A204.1 (cell line): ENCODE measurements at regions not wholly inside any gene's neighbourhood (a gene's known extent, or its start where the extent isn't known, plus 50 kb on each side); places are given as distances from the start of the nearest gene placed in this dataset.

ENCODE experiments used
- FAIRE-seq: peaks from 2 replicates; lab custom pipeline; 2012; peaks lifted over from hg19 to GRCh38; lab: Jason Lieb, UNC

GRCh38 chr2:5504756-5505155 is 187.4 kb upstream of the SOX11 start:
- FAIRE-seq = no peak

DNA sequence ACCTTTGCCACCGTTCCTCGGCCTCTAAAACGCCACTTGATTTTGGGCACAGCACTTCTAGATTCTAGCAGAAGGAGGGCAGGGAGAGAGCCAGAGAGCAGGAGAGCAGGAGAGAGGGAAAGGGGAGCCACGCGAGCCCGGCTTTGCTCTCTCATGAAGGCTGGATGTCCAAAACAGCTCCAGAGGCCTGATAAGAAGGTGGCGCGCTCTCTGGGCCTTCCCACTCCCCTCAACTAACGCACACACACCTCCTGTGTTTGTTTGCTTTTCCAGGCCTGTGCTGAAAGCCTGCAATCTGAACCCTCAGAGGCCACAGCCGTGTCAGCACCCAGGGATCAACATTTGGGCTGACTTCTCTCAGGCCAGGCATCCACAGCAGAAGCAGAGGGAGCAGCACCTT is 184.8 kb upstream of the SOX11 start:
- FAIRE-seq = no peak

- no peak for FAIRE-seq
These were observed 182.8 kb upstream of the SOX11 start for GRCh38 chr2:5509362-5509761.

DNA sequence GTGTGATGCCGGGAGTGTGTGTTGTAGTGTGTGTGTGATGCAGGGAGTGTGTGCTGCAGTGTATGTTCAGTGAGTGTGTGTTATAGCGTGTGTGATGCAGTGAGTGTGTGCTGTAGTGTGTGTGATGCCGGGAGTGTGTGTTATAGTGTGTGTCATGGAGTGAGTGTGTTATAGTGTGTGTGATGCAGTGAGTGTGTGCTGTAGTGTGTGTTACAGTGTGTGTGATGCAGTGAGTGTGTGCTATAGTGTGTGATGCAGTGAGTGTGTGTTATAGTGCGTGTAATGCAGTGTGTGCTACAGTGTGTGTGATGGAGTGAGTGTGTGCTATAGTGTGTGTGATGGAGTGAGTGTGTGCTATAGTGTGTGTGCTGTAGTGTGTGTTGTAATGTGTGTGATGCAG is 182.1 kb upstream of the SOX11 start:
- FAIRE-seq = no peak

DNA sequence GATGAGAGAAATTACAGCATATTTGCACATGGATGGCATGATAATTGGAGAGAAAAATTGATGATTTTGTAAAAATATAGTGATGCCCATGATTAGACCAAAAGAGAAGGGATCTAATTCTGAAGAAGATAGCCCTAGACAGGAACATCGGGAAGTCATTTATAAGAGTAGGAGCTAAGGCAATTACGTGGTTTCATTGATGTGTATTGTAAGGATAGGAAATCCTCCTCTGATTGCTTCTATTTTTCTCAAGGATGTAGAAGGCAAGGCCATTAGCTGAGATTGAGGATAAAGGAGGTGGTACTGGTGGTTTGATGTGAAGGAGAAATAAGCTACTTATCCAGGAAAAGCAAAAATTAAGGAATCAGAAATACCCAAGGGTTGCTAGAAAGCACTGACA is 176.5 kb upstream of the SOX11 start:
- no peak for FAIRE-seq

- FAIRE-seq = no peak
These were observed 172.9 kb upstream of the SOX11 start for GRCh38 chr2:5519286-5519685.

GRCh38 chr2:5520463-5520972 is 171.7 kb upstream of the SOX11 start:
- FAIRE-seq = no peak

DNA sequence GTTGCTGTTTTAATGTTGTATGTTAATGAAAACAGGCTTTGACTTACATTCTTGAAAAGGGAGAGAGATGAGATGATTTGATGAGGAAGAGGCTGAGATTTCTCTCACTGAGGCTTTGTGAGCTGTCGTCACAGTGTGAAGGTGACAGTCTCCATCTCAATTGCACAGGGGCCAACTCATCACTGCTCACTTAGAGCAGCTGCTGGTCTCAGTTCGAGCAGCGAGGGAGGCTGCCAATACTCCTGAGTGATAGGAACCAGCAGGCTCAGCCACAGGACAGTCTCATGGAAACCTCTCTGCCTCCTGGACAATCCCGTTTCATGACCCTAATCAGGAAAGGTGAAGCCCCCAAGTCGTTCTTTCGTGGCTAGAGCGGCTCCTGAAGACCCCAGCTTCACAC is 170.7 kb upstream of the SOX11 start:
- FAIRE-seq = no peak

- FAIRE-seq = no peak
These were observed 167.6 kb upstream of the SOX11 start for GRCh38 chr2:5524551-5524950.

DNA sequence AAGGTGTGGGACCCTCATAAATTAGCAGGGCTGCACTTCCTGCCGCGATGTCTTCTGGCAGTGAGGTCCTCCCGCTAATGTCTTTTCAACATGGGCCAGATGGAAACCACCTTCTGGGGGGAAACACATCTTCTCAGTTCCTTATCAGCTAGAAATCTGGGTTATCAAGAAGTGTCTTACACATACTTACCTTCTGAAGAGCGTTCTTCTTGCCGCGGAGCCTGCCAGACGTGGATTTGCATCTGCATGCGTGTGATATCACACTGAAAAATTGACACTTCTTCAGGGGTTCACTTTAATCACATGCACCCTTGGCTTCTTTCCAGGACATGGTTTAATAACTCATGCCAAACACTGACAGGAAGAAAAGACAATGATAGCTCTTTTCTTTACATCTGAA is 163.5 kb upstream of the SOX11 start:
- FAIRE-seq = no peak

GRCh38 chr2:5530011-5530696 is 162.0 kb upstream of the SOX11 start:
- FAIRE-seq = no peak

DNA sequence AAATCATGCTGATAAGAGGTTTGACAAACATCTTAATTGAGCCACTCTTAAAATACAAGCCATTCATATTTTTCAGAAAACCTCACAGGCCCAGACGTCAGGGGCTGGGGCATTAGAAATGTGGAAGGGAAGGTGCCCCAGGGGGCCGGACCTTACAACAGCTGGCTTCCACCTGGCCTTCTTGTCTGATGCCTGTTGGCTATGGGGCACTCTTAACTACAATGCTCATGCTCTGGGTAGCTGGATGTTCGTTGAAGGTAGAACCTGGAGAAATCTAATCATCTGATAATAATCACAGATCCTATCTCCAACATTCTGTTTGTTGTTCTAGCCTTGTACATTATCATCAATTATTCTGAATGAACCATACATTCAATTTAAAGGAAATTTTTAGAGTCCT is 156.9 kb upstream of the SOX11 start:
- FAIRE-seq = no peak

DNA sequence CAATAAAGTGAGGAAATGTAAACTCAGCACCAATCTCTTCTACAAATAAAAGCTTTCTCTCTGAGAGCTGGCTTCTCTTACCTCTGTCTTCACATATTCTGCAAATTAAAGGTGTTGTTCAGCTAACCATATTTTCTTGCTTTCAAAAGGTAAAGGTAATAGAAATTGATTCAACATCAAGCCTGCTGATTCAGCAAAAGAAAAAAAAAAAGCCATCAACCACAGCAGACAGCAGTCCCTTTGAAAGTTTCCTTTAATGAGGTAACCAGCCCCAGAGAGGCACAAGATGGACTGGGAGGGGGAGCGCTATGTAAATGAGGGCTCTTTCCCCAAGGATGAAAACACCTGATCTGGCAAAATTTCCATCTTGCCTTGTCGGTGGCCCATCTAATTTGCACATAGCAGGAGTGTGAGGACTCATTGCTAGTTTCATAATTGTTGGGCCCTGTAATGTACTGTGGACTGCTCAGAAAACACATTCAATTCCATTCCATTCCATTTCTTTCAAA is 154.9 kb upstream of the SOX11 start:
- no peak for FAIRE-seq

DNA sequence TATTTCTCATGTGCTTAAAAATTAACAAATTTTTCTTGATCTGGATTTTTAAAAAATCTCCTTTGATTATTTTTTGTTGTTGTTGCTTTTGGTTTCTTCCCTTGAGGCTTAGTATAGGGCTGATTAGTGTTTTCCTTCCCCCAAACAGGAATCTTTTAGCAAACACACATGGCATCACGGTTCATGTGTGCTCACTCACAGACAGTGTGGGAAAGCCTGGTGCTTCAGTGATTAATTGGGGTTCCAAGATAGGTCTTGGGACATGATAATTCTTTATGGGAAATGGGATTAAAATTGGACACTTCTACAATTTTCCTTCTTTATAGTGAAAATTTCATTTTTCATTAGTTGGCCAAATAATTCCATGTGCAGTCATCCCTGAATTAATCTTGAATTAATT is 153.9 kb upstream of the SOX11 start:
- no peak for FAIRE-seq

GRCh38 chr2:5538772-5539171 is 153.4 kb upstream of the SOX11 start:
- no peak for FAIRE-seq

- FAIRE-seq = no peak
These were observed 152.7 kb upstream of the SOX11 start for GRCh38 chr2:5539282-5540165.

DNA sequence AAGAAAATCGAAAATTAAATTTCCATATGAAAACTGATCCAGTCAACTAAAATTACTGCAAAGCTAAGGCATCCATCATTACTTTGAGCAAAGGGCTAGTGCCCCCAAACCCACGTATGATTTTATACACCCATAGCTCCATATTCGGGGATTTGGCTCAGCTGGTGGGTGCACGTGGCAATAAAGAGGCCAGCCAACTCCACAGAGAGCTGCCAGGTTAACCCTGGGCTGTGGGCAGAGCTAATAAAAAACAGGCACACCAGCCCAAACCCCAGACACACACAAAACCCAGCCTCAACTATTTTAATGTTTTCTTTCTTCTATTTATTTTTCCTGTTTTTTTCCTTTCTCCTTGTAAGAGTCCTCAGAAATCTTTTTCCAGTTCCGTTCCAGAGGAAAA is 151.3 kb upstream of the SOX11 start:
- FAIRE-seq = no peak

DNA sequence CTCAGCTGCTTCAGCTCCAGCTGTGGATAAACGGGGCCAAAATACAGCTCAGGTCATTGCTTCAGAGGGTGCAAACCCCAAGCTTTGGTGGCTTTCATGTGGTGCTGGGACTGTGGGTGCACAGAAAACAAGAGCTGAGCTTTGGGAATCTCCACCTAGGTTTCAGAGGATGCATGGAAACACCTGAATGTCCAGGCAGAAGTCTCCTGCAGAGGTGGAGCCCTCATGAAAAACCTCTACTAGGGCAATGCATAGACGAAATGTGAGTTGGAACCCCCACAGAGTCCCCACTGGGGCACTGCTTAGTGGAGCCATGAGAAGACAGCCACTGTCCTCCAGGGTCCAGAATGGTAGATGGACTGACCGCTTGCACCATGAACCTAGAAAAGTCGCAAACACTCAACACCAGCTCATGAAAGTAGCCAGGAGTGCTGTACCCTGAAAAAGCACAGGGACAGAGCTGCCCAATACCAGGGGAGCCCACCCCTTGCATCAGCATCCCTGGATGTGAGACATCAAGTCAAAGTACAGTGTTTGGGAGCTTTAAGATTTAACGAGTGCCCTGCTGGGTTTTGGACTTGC is 147.9 kb upstream of the SOX11 start:
- FAIRE-seq = no peak

GRCh38 chr2:5546181-5546580 is 146.0 kb upstream of the SOX11 start:
- no peak for FAIRE-seq

- FAIRE-seq = no peak
These were observed 143.0 kb upstream of the SOX11 start for GRCh38 chr2:5548991-5549715.

GRCh38 chr2:5549771-5550170 is 142.4 kb upstream of the SOX11 start:
- no peak for FAIRE-seq

DNA sequence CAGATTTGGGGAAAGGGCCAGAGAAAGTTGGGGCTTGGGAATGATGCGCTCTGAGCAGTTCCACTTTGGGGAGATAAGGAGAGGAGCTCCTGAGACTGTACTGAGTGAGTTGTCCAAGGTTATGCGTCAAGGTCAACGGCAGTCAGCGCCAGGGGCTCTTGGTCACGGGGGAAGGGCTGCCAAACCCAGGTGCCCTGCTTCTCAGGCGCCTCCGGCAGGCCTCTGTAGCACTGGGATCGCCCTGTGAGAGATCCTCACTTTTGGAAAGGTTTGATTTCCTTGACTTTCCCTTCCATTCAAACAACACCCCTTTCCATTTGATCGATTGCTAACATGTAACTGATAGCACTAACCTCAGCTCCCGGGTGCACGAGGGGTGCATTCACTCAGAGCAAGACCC is 136.5 kb upstream of the SOX11 start:
- FAIRE-seq = no peak
